GM21717 (cell line): ENCODE measurements at regions not wholly inside any gene's neighbourhood (a gene's known extent, or its start where the extent isn't known, plus 50 kb on each side); places are given as distances from the start of the nearest gene placed in this dataset.
A peak's percentile ranks its signal among the peaks of the same experiment; 100 is the strongest.
"Not testable (repeated sequence)": the region's sequence is repeated elsewhere in the genome, so short reads cannot be mapped to it uniquely, and the experiment has no call there.

Source experiments
- ATAC-seq: cut with Tn5 transposase; IDR thresholded peaks from one replicate; pipeline ENCODE4 v1.9.1; 2021; ENCODE audit warnings: mild to moderate bottlenecking, moderate library complexity; ENCODE audit not compliant: unreplicated experiment

GRCh38 chr3:77707281-77707680 lies 667.4 kb downstream of the ROBO2 start:
- no peak for ATAC-seq

GRCh38 chr3:77709155-77709554 lies 669.3 kb downstream of the ROBO2 start:
- ATAC-seq, result no peak

- no peak for ATAC-seq
Observed at GRCh38 chr3:77718311-77718710, 678.4 kb downstream of the ROBO2 start.

- no peak for ATAC-seq
Observed at GRCh38 chr3:77720460-77720971, 680.6 kb downstream of the ROBO2 start.

- ATAC-seq, result no peak
Observed at GRCh38 chr3:77726517-77726916, 686.6 kb downstream of the ROBO2 start.

GRCh38 chr3:77746048-77746447 lies 706.1 kb downstream of the ROBO2 start:
- no peak for ATAC-seq

GRCh38 chr3:77746892-77747291 lies 707.0 kb downstream of the ROBO2 start:
- ATAC-seq, result peak; percentile 63

- ATAC-seq, result not testable (repeated sequence)
Observed at GRCh38 chr3:77756397-77756975, 716.6 kb downstream of the ROBO2 start.

- no peak for ATAC-seq
Observed at GRCh38 chr3:77772459-77772858, 732.6 kb downstream of the ROBO2 start.

GRCh38 chr3:77773084-77773483 lies 733.2 kb downstream of the ROBO2 start:
- ATAC-seq, result no peak

- ATAC-seq, result no peak
Observed at GRCh38 chr3:77780278-77780996, 740.5 kb downstream of the ROBO2 start.

- ATAC-seq, result no peak
Observed at GRCh38 chr3:77786216-77786615, 746.3 kb downstream of the ROBO2 start.

GRCh38 chr3:77795013-77795412 lies 755.1 kb downstream of the ROBO2 start:
- ATAC-seq, result no peak

GRCh38 chr3:77799278-77799677 lies 759.4 kb downstream of the ROBO2 start:
- ATAC-seq, result no peak

- ATAC-seq, result no peak
Observed at GRCh38 chr3:77800893-77801292, 761.0 kb downstream of the ROBO2 start.

GRCh38 chr3:77807312-77807711 lies 767.4 kb downstream of the ROBO2 start:
- no peak for ATAC-seq

GRCh38 chr3:77814845-77815244 lies 774.9 kb downstream of the ROBO2 start:
- no peak for ATAC-seq

GRCh38 chr3:77815467-77815866 lies 775.6 kb downstream of the ROBO2 start:
- ATAC-seq, result no peak

GRCh38 chr3:77816366-77816765 lies 776.5 kb downstream of the ROBO2 start:
- ATAC-seq, result no peak

- ATAC-seq, result no peak
Observed at GRCh38 chr3:77825001-77825827, 785.3 kb downstream of the ROBO2 start.

GRCh38 chr3:77835921-77836320 lies 796.0 kb downstream of the ROBO2 start:
- ATAC-seq, result no peak
